ENCODE measurements at regions not wholly inside any gene's neighbourhood (a gene's known extent, or its start where the extent isn't known, plus 50 kb on each side); places are given as distances from the start of the nearest gene placed in this dataset.

- H3K27ac ChIP-seq = no peak overlapping the region
- TF ChIP-seq, protein P1, sequence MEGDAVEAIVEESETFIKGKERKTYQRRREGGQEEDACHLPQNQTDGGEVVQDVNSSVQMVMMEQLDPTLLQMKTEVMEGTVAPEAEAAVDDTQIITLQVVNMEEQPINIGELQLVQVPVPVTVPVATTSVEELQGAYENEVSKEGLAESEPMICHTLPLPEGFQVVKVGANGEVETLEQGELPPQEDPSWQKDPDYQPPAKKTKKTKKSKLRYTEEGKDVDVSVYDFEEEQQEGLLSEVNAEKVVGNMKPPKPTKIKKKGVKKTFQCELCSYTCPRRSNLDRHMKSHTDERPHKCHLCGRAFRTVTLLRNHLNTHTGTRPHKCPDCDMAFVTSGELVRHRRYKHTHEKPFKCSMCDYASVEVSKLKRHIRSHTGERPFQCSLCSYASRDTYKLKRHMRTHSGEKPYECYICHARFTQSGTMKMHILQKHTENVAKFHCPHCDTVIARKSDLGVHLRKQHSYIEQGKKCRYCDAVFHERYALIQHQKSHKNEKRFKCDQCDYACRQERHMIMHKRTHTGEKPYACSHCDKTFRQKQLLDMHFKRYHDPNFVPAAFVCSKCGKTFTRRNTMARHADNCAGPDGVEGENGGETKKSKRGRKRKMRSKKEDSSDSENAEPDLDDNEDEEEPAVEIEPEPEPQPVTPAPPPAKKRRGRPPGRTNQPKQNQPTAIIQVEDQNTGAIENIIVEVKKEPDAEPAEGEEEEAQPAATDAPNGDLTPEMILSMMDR (IDR thresholded peaks at IDR 0.05) = no peak
- no peaks in the 10 kb centered on the region for H3K36me3 ChIP-seq
- H3K4me3 ChIP-seq (ENCODE audit: low read depth in 1 of 2, low read length in 1 of 2) = no peak overlapping the region
- H3K27me3 ChIP-seq = no peaks in the 10 kb centered on the region
- H3K9me3 ChIP-seq = no peaks in the 10 kb centered on the region
- H3K4me1 ChIP-seq (ENCODE audit: control insufficient read depth in 1 of 2, insufficient read depth in 1 of 2, low read depth in 1 of 2, low read length in 1 of 2) = no peaks in the 10 kb centered on the region
Measured at GRCh38 chr20:39245685-39246311, 283.7 kb downstream of the DHX35 start.

GRCh38 chr20:39243962-39244361, 281.8 kb downstream of the DHX35 start:
- H3K27ac ChIP-seq = no peak overlapping the region
- no peaks in the 10 kb centered on the region for H3K4me1 ChIP-seq (ENCODE audit: control insufficient read depth in 1 of 2, insufficient read depth in 1 of 2, low read depth in 1 of 2, low read length in 1 of 2)
- no peaks in the 10 kb centered on the region for H3K27me3 ChIP-seq
- H3K4me3 ChIP-seq (ENCODE audit: low read depth in 1 of 2, low read length in 1 of 2) = no peak overlapping the region
- no peaks in the 10 kb centered on the region for H3K36me3 ChIP-seq
- no peaks in the 10 kb centered on the region for H3K9me3 ChIP-seq
- TF ChIP-seq, protein P1 (IDR thresholded peaks at IDR 0.05) = no peak

GRCh38 chr20:39242614-39243013, 280.5 kb downstream of the DHX35 start:
- Histone ChIP-seq H3K27ac (no peak overlapping the region), H3K36me3 (no peaks in the 10 kb centered on the region), H3K9me3 (no peaks in the 10 kb centered on the region), H3K4me3 (ENCODE audit: low read depth in 1 of 2, low read length in 1 of 2) (no peak overlapping the region), H3K27me3 (no peaks in the 10 kb centered on the region), H3K4me1 (ENCODE audit: control insufficient read depth in 1 of 2, insufficient read depth in 1 of 2, low read depth in 1 of 2, low read length in 1 of 2) (no peaks in the 10 kb centered on the region)
- TF ChIP-seq, protein P1 (IDR thresholded peaks at IDR 0.05) = no peak

DNA sequence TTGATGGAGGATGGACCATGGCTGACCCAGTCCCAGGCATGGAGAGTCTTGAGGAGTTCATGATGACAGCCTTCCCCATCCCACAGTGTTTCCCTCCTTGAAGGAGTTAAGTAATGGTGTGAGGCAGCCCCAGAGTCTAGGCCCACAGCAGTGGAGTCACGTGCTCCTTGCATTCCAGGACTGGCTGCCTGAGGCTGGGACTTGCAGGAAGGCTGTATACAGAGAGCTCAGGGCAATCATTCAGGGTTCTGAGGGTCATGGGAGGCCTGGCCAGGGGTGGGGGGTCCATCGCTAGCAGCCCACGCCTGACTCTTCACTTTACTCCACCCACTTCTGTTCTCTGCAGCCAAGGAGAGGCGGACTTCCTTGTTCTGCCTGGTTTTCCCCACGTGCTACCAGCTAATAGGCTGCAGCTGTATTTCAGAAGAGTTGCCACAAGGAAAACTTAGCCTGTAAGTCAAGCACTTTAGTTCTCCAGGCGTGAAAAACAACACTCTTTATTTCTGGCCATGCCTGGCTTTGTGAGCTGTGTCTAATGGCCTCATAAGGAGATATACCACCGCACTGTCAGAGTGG, 272.5 kb downstream of the DHX35 start:
- no peaks in the 10 kb centered on the region for H3K9me3 ChIP-seq
- H3K4me3 ChIP-seq (ENCODE audit: low read depth in 1 of 2, low read length in 1 of 2) = no peak overlapping the region
- H3K36me3 ChIP-seq = no peaks in the 10 kb centered on the region
- no peak overlapping the region for H3K27ac ChIP-seq
- no peaks in the 10 kb centered on the region for H3K4me1 ChIP-seq (ENCODE audit: control insufficient read depth in 1 of 2, insufficient read depth in 1 of 2, low read depth in 1 of 2, low read length in 1 of 2)
- TF ChIP-seq, protein P1 (IDR thresholded peaks at IDR 0.05) = no peak
- H3K27me3 ChIP-seq = no peaks in the 10 kb centered on the region

- H3K27ac ChIP-seq = no peak overlapping the region
- no peak overlapping the region for H3K4me3 ChIP-seq (ENCODE audit: low read depth in 1 of 2, low read length in 1 of 2)
- no peaks in the 10 kb centered on the region for H3K36me3 ChIP-seq
- no peaks in the 10 kb centered on the region for H3K9me3 ChIP-seq
- no peaks in the 10 kb centered on the region for H3K4me1 ChIP-seq (ENCODE audit: control insufficient read depth in 1 of 2, insufficient read depth in 1 of 2, low read depth in 1 of 2, low read length in 1 of 2)
- TF ChIP-seq, protein P1 (IDR thresholded peaks at IDR 0.05) = no peak
- no peaks in the 10 kb centered on the region for H3K27me3 ChIP-seq
Measured at GRCh38 chr20:39233755-39234154, 271.6 kb downstream of the DHX35 start.

Measured in neutrophil (primary cell).